Daoy (cell line): ENCODE measurements at regions not wholly inside any gene's neighbourhood (a gene's known extent, or its start where the extent isn't known, plus 50 kb on each side); places are given as distances from the start of the nearest gene placed in this dataset.
"Not testable (repeated sequence)": the region's sequence is repeated elsewhere in the genome, so short reads cannot be mapped to it uniquely, and the experiment has no call there.

Experiments used
- DNase-seq: peaks from one replicate; pipeline ENCODE4 v3.0.0-alpha.2; 2015; ENCODE audit warnings: low read depth

DNA sequence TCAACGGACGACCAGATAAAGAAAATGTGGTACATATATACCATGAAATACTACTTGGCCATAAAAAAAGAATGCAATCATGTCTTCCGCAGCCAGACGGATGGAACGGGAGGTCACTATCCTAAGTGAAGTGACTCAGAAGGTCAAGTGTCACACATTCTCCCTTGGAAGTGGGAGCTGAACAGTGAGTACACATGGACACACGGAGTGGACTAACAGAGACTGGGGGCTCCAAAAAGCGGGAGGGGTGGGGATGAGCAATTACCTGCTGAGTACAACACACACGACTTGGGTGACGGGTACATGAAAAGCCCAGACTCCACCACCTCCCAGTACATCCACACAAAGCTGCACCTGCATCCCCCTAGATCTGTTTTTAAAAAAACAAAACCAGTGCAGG lies 62.5 kb upstream of the TNK2 start:
- not testable (repeated sequence) for DNase-seq

DNA sequence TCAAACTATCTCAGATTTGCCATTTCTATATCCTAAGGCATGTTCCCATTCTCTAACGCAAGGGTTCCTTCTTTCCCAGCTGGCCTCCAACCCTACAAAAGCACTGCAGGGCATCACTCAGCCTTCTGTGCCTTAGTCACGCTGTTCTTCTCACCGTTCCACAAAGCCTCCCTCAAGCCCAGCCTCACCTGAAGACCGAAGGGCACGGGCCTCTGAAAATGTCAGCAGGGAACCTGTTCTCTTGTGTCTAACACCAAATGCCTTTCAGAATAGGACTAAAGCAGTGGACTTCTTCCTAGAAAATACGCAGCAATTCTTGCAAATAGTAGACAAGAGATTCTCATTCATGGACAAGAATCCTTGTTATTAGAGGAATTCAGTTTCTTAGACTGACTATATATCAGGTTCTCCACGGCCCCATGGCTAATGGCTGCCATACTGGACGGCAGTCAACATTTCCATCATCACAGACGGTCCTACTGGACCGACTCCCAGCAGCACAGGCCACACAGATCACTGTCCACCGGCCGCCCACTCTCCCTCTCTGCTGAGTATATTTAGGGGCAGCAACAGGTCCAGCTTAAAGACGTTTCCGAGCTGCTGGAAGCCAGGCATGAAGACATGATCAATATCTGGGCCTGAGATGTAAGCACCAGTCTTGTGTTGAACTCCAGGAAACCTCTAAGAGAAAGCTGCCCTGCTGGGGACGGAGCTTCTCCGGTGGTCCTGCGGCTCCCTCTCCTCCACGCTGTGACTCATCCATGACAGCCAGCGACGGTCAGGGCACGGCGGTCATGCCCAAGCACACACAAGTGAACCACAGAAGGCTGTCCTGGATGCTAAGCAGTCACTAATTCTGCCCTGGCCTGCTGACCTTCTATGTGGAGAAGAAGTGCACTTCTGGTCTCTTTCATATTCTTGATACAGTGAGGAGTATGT lies 61.8 kb upstream of the TNK2 start:
- not testable (repeated sequence) for DNase-seq

DNA sequence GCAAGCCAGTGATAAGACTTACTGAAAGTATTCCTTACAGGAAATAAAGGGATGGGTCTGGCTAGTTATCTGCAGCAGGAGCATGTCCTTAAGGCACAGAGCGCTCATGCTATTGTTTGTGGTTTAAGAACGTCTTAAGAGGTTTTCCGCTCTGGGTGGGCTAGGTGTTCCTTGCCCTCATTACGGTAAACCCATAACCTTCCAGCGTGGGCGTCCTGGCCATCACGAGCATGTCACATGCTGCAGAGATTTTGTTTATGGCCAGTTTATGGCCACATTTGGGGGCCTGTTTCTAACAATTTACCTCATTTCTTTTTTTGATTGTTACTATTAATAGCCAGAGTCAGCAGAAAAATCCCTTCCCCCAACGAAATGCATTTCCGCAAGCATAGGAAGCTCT lies 61.0 kb upstream of the TNK2 start:
- not testable (repeated sequence) for DNase-seq

DNA sequence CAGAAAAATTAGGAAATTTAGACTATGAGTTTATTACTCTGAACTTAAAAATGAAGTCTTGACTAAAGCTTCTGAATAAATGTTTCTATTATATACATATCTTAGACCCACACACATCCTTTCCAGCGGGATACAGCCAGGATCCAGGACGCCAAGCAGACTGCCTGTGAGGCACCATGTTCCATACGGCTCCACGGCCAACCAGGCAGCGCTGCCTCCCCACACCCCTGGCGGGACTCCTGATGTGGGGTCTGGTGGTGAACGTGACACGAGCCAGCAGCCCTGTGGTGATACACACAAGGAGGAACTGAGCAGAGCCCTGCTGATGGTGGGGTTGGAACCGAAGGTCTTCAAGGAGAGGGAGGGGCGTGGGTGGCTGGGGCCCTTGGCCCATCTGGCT lies 59.8 kb upstream of the TNK2 start:
- DNase-seq: not testable (repeated sequence)

DNA sequence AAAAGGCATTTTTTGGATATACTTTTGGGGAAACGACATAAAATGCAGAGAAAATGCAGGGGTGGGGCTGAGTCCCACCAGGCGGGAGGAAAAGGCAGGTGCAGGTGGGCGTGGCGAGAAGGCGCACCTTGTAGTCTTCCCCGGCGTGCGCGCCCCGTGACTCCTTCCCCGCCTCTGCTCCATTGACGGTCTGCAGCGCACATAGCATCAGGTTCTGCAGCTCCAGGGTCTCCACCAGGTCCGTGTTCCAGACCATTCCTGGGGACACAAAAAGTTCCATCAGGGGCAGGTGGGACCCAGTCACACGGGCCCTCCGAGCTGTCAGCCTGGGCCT lies 59.0 kb upstream of the TNK2 start:
- not testable (repeated sequence) for DNase-seq

DNA sequence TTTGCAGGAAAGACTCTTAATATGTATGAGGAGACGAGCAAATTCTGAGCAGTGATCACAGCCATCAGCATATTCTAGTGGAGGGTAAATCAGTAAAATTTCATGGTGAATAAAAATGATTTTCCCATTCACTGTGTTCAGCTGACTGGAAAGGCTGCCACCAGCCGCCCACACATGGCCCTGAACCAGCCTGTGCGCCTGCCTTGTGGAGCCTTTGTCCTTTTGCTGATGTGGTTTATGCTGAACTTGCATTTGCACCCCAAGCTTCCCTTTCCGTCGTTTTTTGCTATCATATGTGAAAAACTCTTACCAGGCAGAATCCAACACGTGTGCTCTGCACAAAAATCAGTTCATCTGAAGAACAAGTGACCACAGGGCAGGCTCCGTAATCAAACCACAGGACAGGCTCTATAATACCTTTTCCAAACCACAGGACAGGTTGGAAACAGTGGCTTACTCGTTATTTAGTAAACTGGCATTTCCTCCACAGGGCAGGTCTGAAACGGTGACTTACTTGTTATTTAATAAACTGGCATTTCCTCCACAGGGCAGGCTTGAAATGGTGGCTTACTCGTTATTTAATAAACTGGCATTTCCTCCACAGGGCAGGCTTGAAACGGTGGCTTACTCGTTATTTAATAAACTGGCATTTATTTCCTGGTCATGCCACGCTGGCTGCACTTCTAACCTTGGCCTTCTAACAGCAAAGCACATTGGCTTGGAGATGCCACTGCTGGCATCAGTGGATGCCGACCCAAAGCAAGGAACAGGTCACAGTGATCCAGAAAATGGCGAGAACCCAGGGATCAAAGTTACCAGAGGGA lies 58.4 kb upstream of the TNK2 start:
- not testable (repeated sequence) for DNase-seq

DNA sequence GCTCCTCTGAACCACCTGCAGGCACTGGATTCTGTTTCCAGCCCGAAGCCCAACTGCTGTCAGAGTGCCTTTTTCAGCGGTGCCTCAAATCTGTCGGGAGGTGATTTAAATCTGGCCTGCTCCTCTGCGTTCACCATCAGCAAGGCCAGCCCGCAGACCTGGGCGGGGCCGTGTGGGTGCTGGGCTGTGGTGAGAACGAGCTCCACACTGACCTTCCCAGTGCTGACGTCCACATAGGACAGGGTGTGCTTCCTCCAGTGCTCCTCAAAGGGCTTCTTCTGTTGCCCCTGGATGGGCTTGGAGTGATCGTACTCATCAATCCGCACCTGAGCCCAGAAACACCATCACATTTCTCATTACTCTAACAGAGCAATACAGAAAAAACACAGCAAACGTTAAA lies 56.9 kb upstream of the TNK2 start:
- not testable (repeated sequence) for DNase-seq

DNA sequence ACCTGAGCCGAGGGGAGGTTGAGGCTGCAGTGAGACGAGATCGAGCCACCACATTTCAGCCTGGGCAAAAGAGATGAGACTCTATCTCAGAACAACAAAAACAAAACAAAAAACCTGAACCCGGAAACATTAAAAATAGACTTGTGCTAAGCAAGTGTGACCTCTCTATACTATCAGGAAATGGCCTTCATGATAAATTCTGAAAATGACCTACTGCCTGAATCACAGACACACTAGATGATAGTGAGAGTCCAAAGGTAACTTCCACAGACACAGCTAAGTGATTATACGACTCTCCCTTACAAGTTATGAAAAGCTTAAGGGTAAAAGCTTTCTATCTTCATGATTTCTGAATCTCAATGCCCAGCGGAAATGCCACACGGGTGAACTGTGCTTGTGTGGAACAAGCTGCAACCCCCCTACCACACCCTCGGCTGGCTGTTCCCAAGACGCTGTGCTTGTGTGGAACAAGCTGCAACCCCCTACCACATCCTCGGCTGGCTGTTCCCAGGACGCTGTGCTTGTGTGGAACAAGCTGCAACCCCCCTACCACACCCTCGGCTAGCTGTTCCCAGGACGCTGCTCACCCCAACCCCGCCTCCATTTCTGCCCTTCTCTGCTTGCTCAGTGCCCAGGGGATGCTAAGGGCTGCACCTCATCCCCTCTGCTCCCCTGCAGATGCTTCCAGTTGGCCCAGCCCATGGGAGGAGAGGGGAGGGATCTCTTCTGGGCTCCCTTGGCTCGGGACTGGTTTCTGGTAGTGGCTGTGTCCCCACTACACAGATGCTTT lies 56.2 kb upstream of the TNK2 start:
- DNase-seq: not testable (repeated sequence)

DNA sequence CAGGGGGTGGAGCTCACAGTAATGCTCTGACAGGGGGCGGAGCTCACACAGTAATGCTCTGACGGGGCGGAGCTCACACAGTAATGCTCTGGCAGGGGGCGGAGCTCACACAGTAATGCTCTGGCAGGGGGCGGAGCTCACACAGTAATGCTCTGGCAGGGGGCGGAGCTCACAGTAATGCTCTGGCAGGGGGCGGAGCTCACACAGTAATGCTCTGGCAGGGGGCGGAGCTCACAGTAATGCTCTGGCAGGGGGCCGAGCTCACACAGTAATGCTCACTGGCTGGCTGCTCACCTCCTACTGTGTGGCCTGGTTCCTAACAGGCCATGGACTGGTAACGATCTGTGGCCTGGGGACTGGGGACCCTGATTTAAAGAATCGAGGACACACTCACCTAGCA lies 53.9 kb upstream of the TNK2 start:
- DNase-seq: not testable (repeated sequence)

DNA sequence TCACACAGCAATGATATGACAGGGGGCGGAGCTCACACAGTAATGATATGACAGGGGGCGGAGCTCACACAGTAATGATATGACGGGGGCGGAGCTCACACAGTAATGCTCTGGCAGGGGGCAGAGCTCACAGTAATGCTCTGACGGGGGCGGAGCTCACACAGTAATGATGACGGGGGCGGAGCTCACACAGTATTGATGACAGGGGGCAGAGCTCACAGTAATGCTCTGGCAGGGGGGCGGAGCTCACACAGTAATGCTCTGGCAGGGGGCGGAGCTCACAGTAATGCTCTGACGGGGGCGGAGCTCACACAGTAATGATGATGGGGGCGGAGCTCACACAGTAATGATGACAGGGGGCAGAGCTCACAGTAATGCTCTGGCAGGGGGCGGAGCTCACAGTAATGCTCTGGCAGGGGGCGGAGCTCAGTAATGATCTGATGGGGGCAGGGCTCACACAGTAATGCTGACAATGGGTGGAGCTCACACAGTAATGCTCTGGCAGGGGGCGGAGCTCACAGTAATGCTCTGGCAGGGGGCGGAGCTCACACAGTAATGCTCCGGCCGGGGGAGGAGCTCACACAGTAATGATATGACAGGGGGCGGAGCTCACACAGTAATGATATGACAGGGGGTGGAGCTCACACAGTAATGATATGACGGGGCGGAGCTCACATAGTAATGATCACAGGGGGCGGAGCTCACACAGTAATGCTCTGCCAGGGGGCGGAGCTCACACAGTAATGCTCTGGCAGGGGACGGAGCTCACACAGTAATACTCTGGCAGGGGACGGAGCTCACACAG lies 52.8 kb upstream of the TNK2 start:
- peak; percentile 19 for DNase-seq

DNA sequence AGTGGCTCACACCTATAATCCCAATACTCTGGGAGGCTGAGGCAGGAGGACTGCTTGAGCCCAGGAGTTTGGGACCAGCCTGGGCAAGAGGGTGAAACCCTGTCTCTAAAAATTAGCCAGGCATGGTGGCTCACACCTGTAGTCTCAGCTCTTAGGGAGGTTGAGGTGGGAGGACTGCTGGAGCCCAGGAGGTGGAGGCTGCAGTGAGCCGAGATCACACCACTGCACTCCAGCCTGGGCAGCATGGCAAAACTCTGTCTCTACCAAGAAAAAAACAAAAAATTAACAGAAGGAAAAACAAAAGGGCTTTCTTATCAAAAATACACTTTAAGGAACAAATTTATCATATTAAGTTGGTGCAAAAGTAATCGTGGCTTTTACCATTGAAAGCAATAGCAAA lies 51.8 kb upstream of the TNK2 start:
- DNase-seq: not testable (repeated sequence)

DNA sequence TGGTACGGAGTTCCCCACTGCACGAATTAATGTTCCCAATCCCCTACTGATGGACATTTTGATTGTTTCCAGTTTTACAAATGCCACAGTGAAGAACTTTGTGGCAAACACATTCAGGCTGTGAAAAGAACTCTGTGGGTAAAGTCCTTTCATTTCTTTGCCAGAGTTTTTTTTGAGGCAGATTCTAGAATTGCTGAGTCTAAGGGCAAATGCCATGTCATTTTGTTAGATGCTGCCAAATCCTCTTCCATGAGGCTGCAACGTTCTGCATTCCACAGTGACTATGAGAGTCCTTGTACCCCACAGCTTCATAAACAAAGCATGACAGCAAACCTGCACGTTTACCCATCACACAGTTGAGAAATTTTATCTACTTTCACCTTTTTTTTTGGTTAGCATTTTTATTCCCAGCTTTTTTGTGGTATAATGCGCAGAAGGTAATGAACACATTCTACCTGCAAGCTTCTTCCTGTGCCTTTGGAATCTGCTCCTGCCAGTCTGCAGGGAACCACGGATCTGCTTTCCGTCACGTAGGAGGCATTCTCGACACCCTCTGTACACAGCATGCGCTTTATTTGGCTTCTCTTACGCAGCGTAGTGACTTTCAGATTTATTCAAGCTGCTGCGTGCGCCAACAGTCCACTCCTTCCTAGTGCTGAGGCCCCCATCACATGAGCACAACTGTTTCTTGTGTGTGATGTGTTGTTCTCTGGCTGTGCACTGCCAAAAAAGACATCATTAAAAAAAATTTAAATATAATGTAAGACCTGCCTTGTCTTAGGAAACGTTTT lies 51.2 kb upstream of the TNK2 start:
- DNase-seq: not testable (repeated sequence)

DNA sequence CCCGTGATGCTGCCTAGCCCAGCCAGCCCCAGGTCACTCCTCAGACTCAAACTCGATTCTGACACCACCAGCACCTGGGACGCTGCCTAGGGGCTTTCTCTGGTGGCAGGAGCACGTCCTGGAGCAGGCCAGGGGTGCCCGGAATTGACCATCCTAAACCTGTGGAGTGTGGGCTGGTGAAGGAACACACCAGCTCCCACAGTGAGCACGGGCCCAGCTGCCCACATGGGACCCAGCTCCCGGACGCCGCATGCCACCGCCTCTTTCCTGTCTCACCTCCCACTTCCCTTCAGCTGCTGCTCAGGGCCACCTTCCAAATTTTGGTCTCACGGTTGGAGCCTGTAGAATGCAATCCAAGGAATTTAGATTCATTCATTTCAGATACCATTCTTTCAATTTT lies 50.4 kb upstream of the TNK2 start:
- DNase-seq: not testable (repeated sequence)
